ENCODE measurements at regions not wholly inside any gene's neighbourhood (a gene's known extent, or its start where the extent isn't known, plus 50 kb on each side); places are given as distances from the start of the nearest gene placed in this dataset.
A peak's percentile ranks its signal among the peaks of the same experiment; 100 is the strongest.

- Mint-ChIP-seq H3K36me3 (no peaks in the 10 kb centered on the region), H3K9me3 (no peaks in the 10 kb centered on the region), H3K27me3 (no peaks in the 10 kb centered on the region), H3K4me1 (ENCODE audit: unreplicated experiment) (peaks cover 11% of the 10 kb centered on the region), H3K4me3 (no peak overlapping the region), H3K27ac (no peak overlapping the region)
- DNase-seq (ENCODE audit: extremely low spot score, unreplicated experiment), result no peak
- TF ChIP-seq CTCF (conservative IDR thresholded peaks at IDR 0.05), result no peak
These were observed 138.8 kb downstream of the AASDHPPT start for GRCh38 chr11:106216281-106216680.

- Mint-ChIP-seq H3K27ac (no peak overlapping the region), H3K4me1 (ENCODE audit: unreplicated experiment) (peaks cover 11% of the 10 kb centered on the region), H3K4me3 (no peak overlapping the region), H3K9me3 (peaks cover 5% of the 10 kb centered on the region), H3K27me3 (no peaks in the 10 kb centered on the region), H3K36me3 (no peaks in the 10 kb centered on the region)
- no peak for DNase-seq (ENCODE audit: extremely low spot score, unreplicated experiment)
- no peak for TF ChIP-seq CTCF (conservative IDR thresholded peaks at IDR 0.05)
These were observed 140.0 kb downstream of the AASDHPPT start for GRCh38 chr11:106217456-106217855.

- H3K27me3 Mint-ChIP-seq, result no peaks in the 10 kb centered on the region
- TF ChIP-seq CTCF (conservative IDR thresholded peaks at IDR 0.05), result no peak
- H3K36me3 Mint-ChIP-seq, result no peaks in the 10 kb centered on the region
- no peak for DNase-seq (ENCODE audit: extremely low spot score, unreplicated experiment)
- H3K4me3 Mint-ChIP-seq, result peak overlapping the region; percentile 20
- peaks cover 11% of the 10 kb centered on the region for H3K4me1 Mint-ChIP-seq (ENCODE audit: unreplicated experiment)
- peaks cover 12% of the 10 kb centered on the region for H3K9me3 Mint-ChIP-seq
- no peak overlapping the region for H3K27ac Mint-ChIP-seq
These were observed 140.6 kb downstream of the AASDHPPT start for GRCh38 chr11:106218106-106218505.

- no peak for TF ChIP-seq CTCF (conservative IDR thresholded peaks at IDR 0.05)
- Mint-ChIP-seq H3K27ac (no peak overlapping the region), H3K36me3 (no peaks in the 10 kb centered on the region), H3K27me3 (no peaks in the 10 kb centered on the region), H3K9me3 (peaks cover 23% of the 10 kb centered on the region), H3K4me3 (no peak overlapping the region), H3K4me1 (ENCODE audit: unreplicated experiment) (peaks cover 4% of the 10 kb centered on the region)
- no peak for DNase-seq (ENCODE audit: extremely low spot score, unreplicated experiment)
These were observed 145.2 kb downstream of the AASDHPPT start for GRCh38 chr11:106222626-106223025.

GRCh38 chr11:106224172-106224571 lies 146.7 kb downstream of the AASDHPPT start:
- no peak for TF ChIP-seq CTCF (conservative IDR thresholded peaks at IDR 0.05)
- H3K27ac Mint-ChIP-seq, result no peak overlapping the region
- no peak for DNase-seq (ENCODE audit: extremely low spot score, unreplicated experiment)
- no peaks in the 10 kb centered on the region for H3K4me1 Mint-ChIP-seq (ENCODE audit: unreplicated experiment)
- H3K36me3 Mint-ChIP-seq, result no peaks in the 10 kb centered on the region
- H3K4me3 Mint-ChIP-seq, result no peak overlapping the region
- H3K9me3 Mint-ChIP-seq, result peaks cover 31% of the 10 kb centered on the region
- H3K27me3 Mint-ChIP-seq, result no peaks in the 10 kb centered on the region

- no peak for DNase-seq (ENCODE audit: extremely low spot score, unreplicated experiment)
- peaks cover 26% of the 10 kb centered on the region for H3K9me3 Mint-ChIP-seq
- TF ChIP-seq CTCF (conservative IDR thresholded peaks at IDR 0.05), result no peak
- no peaks in the 10 kb centered on the region for H3K4me1 Mint-ChIP-seq (ENCODE audit: unreplicated experiment)
- no peaks in the 10 kb centered on the region for H3K36me3 Mint-ChIP-seq
- H3K27ac Mint-ChIP-seq, result no peak overlapping the region
- H3K4me3 Mint-ChIP-seq, result no peak overlapping the region
- H3K27me3 Mint-ChIP-seq, result no peaks in the 10 kb centered on the region
These were observed 151.5 kb downstream of the AASDHPPT start for GRCh38 chr11:106228996-106229395.
